HG03045 (cell line): ENCODE measurements at regions not wholly inside any gene's neighbourhood (a gene's known extent, or its start where the extent isn't known, plus 50 kb on each side); places are given as distances from the start of the nearest gene placed in this dataset.

Experiments
- ATAC-seq: cut with Tn5 transposase; IDR thresholded peaks from one replicate; pipeline ENCODE4 v1.9.1; 2021; ENCODE audit warnings: mild to moderate bottlenecking, moderate library complexity; ENCODE audit not compliant: unreplicated experiment

DNA sequence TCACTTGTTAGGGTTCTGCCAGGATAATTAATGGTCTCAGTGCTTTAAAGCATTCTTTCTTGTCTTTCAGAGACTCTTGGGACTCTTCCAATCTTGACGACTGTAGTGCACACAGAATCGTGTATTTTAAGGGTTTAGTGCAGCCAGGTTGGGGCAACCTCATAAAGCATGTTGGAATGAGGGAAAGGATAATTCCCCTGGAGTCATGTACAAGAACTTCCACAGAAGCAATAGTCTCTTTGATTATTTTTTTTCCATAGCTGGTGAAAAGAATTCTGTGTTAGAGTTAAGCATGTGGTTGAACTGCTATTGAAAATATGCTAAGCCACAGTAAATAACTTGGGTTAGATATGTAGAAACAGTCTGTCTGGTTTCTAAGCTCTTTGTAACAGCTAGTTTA, 246.8 kb upstream of the DAAM1 start:
- no peak for ATAC-seq

DNA sequence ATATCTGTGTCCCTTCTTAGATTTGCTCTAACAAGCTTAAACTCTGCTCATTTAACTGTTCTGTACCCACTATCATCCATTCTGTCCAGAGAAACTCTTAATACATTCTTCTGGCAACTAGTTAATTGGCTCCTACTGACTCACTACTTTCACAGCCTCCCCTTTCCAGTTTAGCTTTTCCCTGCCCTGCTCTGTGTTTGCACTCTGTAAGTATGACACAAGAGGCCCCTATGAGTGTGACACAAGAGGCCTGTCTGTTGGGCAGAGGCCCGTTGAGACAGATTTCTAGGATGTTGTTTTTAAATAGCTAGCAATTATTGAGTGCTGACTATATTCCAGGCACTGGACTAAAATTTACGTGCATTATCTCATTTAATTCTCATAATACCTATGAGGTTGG, 246.0 kb upstream of the DAAM1 start:
- ATAC-seq: no peak

DNA sequence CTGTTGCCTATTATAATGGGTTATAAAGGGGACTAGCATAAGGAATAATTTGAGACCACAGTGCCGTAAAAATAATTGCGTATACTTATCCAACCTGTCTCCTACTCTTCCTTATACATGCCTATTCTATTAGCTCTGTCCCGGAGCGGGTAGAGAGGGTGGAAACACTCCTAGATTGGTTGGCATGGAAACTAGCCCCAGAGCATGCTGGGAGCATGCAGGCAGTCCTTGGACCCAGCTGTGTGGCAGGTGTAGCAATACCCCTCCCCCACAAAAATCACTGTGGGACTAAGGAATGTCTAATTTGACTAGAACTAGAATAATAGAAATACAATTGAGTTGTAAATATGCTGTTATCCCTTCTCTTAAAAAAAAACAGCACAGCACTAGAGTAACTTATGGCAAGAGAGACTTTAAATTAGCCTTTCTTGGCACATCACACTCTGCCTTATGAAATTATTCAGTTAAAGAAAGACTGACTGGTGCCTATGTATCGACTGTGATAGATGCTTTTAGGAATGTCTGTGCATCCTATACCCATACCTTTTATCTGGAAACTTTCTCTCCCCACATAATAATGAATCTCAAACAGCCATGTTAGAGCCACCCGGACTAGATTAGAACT, 244.0 kb upstream of the DAAM1 start:
- ATAC-seq: no peak

DNA sequence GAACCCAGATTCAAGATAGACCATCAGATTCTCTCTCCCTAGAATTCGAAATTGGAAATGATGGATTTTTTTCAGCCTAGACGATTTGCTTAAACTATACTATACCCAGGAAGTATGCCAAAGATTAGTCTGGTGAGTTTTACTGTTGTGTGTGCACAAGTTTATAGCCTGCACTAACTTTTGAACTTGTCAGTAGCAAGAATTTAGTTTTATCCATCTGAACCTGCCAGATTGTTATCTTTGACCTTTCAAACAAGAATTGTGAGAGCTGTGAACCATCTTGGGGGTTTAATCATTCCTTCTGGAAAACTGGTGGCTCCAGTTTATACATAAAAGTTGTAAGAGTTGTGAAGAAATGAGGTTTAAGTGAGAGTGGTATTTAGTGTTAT, 243.5 kb upstream of the DAAM1 start:
- no peak for ATAC-seq

DNA sequence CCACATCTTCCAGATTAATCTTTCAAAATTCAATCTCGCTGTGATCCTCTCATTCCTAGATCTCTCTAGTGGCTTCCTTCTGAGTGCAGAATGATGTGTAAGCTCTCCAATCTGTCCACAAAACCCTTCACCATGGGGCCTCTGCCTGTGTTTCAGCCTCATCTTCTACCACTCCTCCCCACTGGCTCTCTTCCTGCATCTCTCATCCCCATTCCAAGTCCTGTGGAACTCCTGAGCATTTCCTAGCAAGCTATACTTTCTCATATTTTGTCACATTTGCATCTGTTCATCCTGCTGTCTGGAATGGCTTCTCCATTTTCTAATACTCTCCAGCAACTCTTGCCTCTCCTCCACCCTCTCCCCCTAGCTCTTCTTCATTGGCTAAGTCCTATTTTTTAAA, 242.0 kb upstream of the DAAM1 start:
- no peak for ATAC-seq

DNA sequence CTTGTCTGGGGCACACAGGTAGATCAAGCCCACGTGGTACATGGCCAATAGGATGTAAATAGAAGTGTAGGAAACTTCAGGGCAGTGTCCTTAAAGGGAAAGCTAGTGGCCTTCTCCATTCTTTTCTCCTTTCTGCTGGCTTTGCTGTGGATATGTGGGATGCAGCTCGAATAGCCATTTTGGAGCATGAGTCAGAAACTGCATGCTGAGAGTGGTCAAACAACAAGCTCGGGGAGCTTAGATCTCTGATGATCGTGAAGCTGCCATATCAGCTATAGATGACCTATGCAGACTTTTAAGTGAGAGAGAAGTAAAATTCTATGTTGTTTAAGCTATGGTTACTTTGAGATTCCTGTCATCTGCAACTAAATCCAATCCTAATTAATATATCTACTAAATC, 241.3 kb upstream of the DAAM1 start:
- ATAC-seq: no peak

DNA sequence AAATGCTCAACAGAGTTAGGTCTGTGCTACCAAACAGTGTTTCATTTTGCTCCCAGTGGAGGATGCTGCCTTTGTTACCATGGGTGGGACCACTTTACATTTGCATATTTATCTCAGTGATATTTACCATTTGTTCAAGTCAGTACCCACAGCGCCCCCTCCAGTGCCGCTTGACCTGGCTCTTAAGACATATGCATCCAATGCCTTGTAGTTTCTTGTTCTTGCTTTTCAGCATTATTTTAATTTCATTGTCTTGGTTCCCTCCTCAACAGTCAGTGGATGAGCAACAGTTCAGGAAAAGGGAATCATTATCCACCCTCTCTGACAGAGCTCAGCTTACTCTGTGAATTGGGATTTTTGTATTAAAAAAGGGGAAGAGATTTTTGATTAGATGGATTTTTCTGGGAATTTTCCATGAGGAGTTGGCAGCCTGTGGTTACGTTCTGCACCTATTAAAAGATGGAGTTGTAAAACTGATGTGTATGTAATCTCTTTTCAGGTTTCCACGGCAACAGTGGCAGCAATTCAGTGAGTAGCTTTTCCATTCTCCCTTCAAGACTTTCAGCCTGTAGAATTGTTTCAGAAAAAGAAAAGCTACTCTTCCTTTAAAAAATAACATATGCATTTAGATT, 240.5 kb upstream of the DAAM1 start:
- ATAC-seq: no peak

DNA sequence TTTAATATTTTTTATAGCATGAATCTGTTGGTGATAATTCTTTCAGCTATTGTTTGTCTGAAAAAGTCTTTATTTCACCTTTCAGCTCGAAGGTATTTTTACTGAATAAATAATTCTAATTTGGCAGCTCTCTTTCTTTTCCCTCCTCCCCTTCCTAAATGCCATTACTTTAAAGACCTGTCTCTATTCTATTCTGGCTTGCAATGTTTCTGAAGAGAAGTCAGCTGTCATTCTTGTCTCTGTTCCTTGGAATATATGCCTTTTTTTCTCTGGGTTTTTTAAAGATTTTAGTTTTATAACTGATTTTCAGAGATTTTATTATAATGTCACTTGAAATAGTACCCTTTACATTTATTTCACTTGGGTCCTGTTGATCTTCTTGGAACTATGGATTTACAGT, 237.9 kb upstream of the DAAM1 start:
- no peak for ATAC-seq

DNA sequence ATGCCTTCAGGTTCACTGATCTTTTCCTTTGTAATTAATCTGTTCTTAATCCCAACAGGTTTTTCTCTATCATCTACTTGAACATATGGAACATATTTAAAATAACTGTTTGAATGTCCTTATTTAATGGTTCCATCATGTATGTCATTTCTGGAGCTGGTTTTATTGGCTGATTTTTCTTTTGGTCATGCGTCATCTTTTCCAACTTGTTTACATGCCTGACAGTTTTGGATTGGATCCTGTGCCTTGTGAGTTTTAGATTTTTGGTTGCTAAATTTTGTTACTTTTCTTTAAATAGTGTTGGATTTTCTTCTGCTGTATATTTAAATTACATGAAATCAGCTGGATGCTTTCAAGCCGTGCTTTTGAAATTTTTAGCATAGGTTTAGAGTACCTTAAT, 237.3 kb upstream of the DAAM1 start:
- ATAC-seq: no peak

DNA sequence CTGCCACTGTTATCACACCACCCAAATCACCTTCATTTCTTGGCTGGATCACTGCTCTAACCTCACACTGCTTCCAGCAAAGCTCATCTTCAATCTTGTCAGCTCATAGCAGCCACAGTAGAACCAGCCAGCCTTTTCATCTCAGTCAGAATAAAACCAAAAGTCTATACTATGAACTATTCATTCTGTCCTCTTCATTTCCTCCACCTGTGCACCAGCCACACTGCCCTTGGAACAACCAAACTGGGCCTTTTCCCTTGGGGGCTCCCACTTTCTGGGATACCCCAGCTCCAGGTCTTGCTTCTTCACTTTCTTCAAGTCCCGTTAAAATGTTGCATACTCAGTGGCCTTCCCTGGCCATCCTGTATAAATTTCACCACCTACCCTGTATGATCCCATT, 234.4 kb upstream of the DAAM1 start:
- ATAC-seq: no peak

DNA sequence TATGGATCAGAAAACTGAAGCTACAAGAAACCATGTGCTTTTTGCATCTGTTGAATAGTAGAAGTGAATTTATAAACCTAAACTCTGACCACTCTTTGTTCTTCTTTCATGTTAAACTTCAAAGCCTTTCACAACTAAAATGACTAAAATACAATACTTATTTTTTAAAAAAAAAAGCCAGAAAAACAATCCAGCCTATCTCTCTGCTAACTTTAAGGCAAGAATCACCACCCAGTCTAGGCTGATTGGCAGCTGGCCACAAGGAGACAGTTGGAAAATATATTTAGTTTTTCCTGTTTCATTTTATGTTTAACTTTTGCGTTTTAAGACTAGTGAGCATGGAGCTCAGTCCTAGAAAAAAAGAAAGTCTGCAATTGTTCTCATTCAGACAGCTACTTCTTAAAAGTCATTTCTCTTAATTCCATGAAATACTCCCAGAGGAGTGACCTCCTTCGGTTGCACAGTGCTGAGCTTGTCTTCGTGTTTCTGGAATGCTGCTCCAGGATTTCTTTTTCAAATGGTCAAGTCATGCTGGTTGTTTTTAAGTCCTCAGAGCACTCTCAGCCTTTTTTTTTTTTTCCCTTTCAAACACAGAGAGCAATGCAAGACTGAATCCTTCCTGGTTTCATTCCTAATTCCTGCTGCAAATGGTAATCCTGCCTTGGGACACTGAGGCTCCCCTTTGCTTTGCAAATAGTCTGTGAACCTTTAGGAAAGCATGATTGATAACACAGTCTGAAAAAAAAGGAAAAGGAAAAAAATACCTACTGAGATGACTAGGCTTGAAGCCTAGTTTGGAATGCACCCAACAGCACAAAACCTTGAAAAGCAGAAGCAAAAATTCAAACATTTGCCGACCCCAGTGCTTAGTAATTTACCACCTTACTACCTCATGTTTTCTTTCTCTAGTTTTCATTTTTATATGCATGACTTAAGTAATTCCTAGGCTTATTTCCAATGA, 233.3 kb upstream of the DAAM1 start:
- no peak for ATAC-seq

DNA sequence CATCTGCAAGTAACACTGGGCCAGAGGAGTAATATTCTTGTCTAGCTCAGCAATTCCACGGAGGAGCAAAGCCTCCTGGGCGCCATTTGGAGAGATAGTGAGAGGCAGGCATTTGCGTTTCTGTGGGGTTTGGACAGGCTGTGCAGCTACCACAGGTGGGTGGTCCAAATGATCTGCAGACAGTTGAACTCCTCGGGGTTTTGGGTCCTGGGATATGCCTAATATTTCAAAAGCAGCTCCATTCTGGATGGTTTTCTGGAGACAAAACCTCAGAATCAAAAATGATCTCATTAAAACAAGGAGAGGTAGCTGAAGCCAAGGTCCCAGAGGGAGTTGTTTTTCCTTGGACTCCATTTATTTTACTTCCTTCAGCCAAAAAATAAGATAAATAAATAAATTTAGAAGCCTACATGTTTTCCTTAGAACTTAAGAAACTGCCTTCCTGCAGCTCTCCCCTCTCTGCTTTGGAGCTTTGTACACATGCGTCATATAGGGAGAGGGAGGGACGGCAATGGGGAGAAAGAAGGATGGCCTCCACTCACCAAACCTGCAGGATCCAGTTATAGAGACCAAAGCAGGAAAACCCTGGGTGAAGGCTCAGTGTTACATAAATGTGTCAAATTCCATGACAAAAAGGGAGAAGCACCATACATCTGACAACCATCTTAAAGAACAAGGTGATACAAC, 227.3 kb upstream of the DAAM1 start:
- no peak for ATAC-seq

DNA sequence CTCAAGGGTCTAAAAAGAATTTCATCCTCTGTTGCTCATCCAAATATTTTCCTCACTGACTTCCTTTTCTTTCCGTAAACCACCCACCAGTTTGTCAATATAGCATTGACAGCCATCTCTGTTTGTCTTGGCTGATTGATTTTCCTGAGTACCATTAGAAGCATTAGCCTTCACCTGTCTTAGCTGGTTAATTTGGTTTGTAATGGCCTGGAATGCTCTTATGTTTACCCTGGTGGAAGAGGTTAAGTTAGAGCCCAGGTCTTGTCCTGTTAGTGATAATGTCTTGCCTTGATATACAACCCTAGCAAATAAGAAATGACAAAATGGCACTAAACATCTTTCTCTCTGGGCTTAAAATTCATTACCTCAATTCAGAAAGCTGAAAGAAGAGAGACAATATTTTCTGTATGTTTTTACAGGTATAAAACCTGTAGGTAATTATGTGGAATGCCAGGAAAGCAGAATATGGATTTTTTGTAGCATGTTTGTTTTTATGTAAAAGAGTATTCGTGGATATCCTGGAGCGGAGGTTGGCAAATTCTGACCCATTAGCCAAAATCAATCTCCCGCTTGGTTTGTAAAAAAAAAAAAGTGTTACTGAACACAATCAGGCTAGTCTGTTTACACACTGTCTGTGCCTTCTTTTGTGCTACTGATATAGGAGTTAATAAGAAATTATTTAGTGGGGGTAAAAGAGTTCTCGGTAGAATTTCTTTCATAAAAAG, 224.4 kb upstream of the DAAM1 start:
- ATAC-seq: no peak

DNA sequence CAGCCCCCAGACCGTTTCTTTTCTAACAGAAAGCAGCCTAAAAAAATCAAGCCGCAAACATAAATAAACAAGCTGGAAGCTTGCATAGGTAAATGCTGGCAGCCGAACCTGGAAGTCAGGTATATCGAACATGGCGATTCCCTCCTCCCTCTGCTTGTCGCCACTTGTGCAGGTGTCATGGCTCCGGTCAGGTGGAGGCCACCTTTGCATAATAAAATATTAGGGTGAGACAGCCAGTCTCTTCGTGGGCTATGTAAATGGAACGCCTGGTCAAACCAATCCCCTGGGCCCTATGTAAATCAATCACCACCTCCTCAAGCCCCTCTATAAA, 223.9 kb upstream of the DAAM1 start:
- no peak for ATAC-seq

DNA sequence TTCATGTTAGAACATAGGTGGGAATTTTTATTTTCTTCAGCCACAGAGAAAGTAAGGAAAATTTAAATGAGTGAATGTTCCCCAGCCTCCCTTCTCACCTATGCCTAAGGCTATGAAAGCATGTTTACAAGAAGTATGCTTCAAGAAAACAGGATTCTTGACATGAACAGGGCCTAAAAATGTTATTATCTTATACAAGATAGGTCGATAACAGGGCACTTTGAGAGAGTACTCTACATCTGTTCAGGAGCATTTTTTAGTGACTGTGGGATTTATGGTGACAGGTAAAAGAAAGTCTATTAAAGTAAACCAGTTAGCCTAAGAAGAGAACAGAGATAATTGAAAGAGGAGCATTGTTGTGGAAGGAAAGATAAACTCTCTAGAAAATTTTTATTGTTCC, 222.9 kb upstream of the DAAM1 start:
- no peak for ATAC-seq

DNA sequence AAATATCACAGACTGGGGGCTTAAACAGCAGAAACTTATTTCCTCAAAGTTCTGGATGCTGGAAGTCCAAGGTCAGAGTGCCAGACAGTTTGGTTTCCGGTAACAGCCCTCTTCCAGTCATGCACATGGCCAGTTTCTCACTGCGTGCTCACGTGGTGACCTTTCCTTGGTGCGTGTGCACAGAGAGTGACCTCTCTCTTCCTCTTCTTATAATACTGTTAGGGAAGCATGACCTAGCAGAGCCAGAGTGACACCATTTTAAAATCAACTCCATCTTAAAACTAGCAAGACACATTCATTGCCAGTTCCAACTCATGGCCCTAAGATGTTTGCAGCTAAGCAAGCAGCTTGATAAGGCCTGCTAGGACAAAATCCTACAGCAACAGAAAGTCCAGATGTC, 221.5 kb upstream of the DAAM1 start:
- no peak for ATAC-seq

DNA sequence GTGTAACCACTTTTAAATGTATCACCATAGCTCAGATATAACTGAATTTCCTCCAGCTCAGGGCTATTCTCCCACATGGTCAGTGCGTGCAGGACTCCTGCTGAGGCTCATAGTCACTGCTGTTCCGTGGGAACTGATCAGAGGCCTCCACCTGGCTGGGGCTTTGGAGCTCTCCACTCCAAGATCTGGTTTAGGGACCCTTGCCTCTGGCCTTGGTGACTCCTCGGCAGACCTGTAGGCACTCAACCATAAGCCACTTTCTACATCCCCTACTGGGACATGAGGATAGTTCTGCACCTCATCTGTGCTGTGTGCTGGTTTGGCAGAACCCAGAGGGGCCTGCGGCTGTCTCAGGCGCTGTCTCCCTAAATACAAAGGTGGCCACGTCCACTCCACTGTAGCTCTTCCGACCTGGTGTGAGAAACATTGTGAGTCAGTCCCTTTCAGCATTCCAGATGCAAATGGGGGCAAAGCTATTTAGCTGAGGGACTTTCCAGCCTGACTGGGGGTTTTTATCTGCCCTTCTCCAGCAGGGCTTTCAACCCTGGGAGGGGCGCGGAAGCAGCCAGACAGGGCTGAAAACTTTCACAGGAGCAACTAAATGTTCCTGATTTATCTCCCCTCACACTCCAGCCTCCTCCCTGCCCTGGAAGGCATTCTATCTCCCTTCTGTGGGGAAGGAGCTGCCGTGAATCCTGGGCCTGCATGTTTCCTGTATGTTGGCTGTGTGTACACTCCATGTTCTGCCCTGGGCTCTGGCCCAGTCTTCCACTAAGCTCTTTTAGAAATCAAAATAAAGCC, 218.3 kb upstream of the DAAM1 start:
- ATAC-seq: no peak

DNA sequence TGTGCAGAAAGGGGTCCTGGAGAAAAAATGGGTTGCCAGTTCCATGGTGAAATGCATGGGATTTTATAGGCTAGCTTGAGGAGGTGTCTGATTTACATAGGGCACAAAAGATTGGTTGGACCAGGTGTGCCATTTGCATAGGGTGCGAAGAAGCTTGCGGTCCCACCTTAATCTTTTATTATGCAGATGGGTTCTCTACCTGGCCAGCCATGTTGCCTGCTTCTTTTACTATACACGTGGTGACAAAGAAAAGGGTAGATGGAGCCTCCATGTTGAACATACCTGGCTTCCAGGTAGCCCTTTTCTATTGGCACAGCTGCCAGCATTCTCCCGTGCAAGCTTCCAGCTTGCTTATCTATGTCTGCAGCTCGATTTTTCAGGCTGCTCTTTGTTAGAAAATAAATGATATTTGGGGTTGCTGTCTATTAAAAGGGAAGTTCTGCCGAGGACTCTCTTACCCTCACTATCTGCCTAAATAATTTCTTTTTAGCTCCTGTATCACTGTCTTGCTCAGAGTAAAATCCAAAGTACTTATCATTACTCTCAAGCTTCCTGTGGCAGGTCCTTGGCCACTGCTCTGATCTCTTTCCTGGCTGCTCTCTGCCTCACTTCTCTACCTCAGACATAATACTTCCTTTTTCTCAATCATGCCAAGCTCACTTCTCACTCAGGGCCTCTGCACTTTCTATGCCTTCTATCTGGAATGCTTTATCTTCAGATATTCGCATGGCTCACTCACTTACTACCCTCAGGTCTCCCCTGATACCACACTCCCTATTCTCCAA, 216.0 kb upstream of the DAAM1 start:
- ATAC-seq: no peak

DNA sequence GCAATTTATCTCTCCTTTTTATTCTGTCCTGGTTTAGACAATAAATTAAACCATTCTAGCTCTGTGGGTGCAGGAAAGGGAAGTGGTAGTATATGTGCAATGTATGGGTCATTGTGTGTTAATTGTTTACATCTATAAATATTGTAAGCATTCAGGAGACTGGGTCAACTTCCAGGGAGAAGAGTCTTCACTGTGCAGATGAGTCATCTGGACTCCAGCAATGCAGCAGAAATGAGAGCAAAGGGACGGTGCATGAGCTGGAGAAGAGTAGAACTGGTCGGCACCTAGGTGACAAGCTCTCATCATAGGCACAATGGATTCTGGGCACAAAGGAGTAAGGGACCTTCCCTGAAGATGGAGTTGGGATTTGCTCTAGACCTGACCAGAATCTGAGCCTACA, 211.1 kb upstream of the DAAM1 start:
- ATAC-seq: no peak
